HEK293 (cell line): ENCODE measurements at regions not wholly inside any gene's neighbourhood (a gene's known extent, or its start where the extent isn't known, plus 50 kb on each side); places are given as distances from the start of the nearest gene placed in this dataset.

ENCODE experiments used
- CTCF ChIA-PET: fragments of 350-600 bp; formaldehyde crosslinking; extraction: SDS; loops from one replicate; lab custom pipeline; 2021; ENCODE audit warnings: antibody characterized with exemption; lab: Yijun Ruan, JAX
- POLR2A ChIA-PET: fragments of 300-600 bp; formaldehyde crosslinking; extraction: SDS; loops from one replicate; lab custom pipeline; 2020; ENCODE audit warnings: antibody characterized with exemption, inconsistent platforms; lab: Yijun Ruan, JAX
- H3K27ac ChIP-seq: fragments of 200-500 bp; sonication (Bioruptor generic); 2 replicates; pipeline ENCODE4 v1.5.1; 2014; ENCODE audit warnings: low read depth, low read length, control low read depth, inconsistent platforms; ENCODE audit errors: extremely low read depth
- H3K36me3 ChIP-seq, 2 experiments: fragments of 200-500 bp in 1 of 2; sonication (Bioruptor generic) in 1 of 2; 1 replicate in 1 of 2; 2 replicates in 1 of 2; pipeline ENCODE4 v1.5.1; 2014 to 2017; ENCODE audit warnings: inconsistent platforms in 2 of 2, low read length in 2 of 2; ENCODE audit not compliant: control insufficient read depth in 2 of 2, insufficient read depth in 1 of 2
- H3K4me1 ChIP-seq: fragments of 200-500 bp; sonication (Bioruptor generic); 2 replicates; pipeline ENCODE4 v1.5.1; 2014; ENCODE audit warnings: mild to moderate bottlenecking, low read length, inconsistent platforms; ENCODE audit not compliant: control insufficient read depth, insufficient read depth
- H3K4me3 ChIP-seq: 2 replicates; pipeline ENCODE4 v1.5.1; 2011; ENCODE audit warnings: low read depth, mild to moderate bottlenecking, control low read depth, low read length, moderate library complexity
- H3K9me3 ChIP-seq: fragments of 200-500 bp; sonication (Bioruptor generic); 2 replicates; pipeline ENCODE4 v1.5.1; 2014; ENCODE audit warnings: low read depth, low read length, inconsistent platforms; ENCODE audit not compliant: control insufficient read depth, insufficient read depth
- HIC1 ChIP-seq: fragments of 450-650 bp; formaldehyde crosslinking; IDR thresholded peaks from 2 replicates; pipeline ENCODE4 v1.5.1; 2016; ENCODE audit warnings: missing biosample characterization, missing genetic modification characterization
- PRDM6 ChIP-seq: fragments of 450-650 bp; formaldehyde crosslinking; IDR thresholded peaks from 2 replicates; pipeline ENCODE4 v1.5.1; 2017; ENCODE audit warnings: missing biosample characterization, missing genetic modification characterization
- ZBTB10 ChIP-seq: fragments of 450-650 bp; formaldehyde crosslinking; IDR thresholded peaks from 2 replicates; pipeline ENCODE4 v1.5.1; 2016; ENCODE audit warnings: missing biosample characterization, missing genetic modification characterization
- ZBTB21 ChIP-seq: fragments of 450-650 bp; formaldehyde crosslinking; IDR thresholded peaks from 2 replicates; pipeline ENCODE4 v1.5.1; 2017; ENCODE audit warnings: missing biosample characterization, missing genetic modification characterization
- ZBTB6 ChIP-seq: fragments of 450-650 bp; formaldehyde crosslinking; IDR thresholded peaks from 2 replicates; pipeline ENCODE4 v1.5.1; 2017; ENCODE audit warnings: missing biosample characterization, missing genetic modification characterization
- ZBTB8A ChIP-seq: fragments of 450-650 bp; formaldehyde crosslinking; IDR thresholded peaks from 2 replicates; pipeline ENCODE4 v1.5.1; 2016; ENCODE audit warnings: missing biosample characterization, missing genetic modification characterization
- ZNF132 ChIP-seq: fragments of 450-650 bp; formaldehyde crosslinking; IDR thresholded peaks from 2 replicates; pipeline ENCODE4 v1.5.1; 2017; ENCODE audit warnings: missing biosample characterization, missing genetic modification characterization, borderline replicate concordance
- ZNF133 ChIP-seq: fragments of 450-650 bp; formaldehyde crosslinking; IDR thresholded peaks from 2 replicates; pipeline ENCODE4 v1.5.1; 2016; ENCODE audit warnings: missing biosample characterization, missing genetic modification characterization
- ZNF311 ChIP-seq: fragments of 450-650 bp; formaldehyde crosslinking; IDR thresholded peaks from 2 replicates; pipeline ENCODE4 v1.5.1; 2017; ENCODE audit warnings: missing biosample characterization, missing genetic modification characterization, borderline replicate concordance
- ZNF394 ChIP-seq: fragments of 450-650 bp; formaldehyde crosslinking; IDR thresholded peaks from 2 replicates; pipeline ENCODE4 v1.5.1; 2016; ENCODE audit warnings: missing biosample characterization, missing genetic modification characterization, mild to moderate bottlenecking, moderate library complexity, borderline replicate concordance
- ZNF404 ChIP-seq: fragments of 450-650 bp; formaldehyde crosslinking; IDR thresholded peaks from 2 replicates; pipeline ENCODE4 v1.5.1; 2017; ENCODE audit warnings: missing biosample characterization, missing genetic modification characterization
- ZNF423 ChIP-seq: fragments of 450-650 bp; formaldehyde crosslinking; IDR thresholded peaks from 2 replicates; pipeline ENCODE4 v1.5.1; 2016; ENCODE audit warnings: missing biosample characterization, missing genetic modification characterization
- ZNF48 ChIP-seq: fragments of 450-650 bp; formaldehyde crosslinking; IDR thresholded peaks from 2 replicates; pipeline ENCODE4 v1.5.1; 2016; ENCODE audit warnings: missing biosample characterization, missing genetic modification characterization
- ZNF501 ChIP-seq: fragments of 450-650 bp; formaldehyde crosslinking; IDR thresholded peaks from 2 replicates; pipeline ENCODE4 v1.5.1; 2016; ENCODE audit warnings: missing biosample characterization, missing genetic modification characterization
- ZNF518A ChIP-seq: fragments of 450-650 bp; formaldehyde crosslinking; conservative IDR thresholded peaks from 2 replicates; pipeline ENCODE4 v1.5.1; 2016; ENCODE audit warnings: low read depth, missing biosample characterization, missing genetic modification characterization
- ZNF558 ChIP-seq: fragments of 450-650 bp; formaldehyde crosslinking; IDR thresholded peaks from 2 replicates; pipeline ENCODE4 v1.5.1; 2016; ENCODE audit warnings: missing biosample characterization, missing genetic modification characterization
- ZNF645 ChIP-seq: fragments of 450-650 bp; formaldehyde crosslinking; IDR thresholded peaks from 2 replicates; pipeline ENCODE4; 2016; ENCODE audit warnings: missing biosample characterization, missing genetic modification characterization
- ZNF785 ChIP-seq: fragments of 450-650 bp; formaldehyde crosslinking; IDR thresholded peaks from 2 replicates; pipeline ENCODE4 v1.5.1; 2016; ENCODE audit warnings: missing biosample characterization, missing genetic modification characterization
- ZNF830 ChIP-seq: fragments of 450-650 bp; IDR thresholded peaks from 2 replicates; pipeline ENCODE4 v1.5.0; 2018; ENCODE audit warnings: missing biosample characterization, missing genetic modification characterization, low read depth, mild to moderate bottlenecking, moderate library complexity
- TF ChIP-seq, protein P1 (sequence below): fragments of 450-650 bp; formaldehyde crosslinking; IDR thresholded peaks from 2 replicates; pipeline ENCODE4 v1.5.1; 2017; ENCODE audit warnings: missing biosample characterization, missing genetic modification characterization

DNA sequence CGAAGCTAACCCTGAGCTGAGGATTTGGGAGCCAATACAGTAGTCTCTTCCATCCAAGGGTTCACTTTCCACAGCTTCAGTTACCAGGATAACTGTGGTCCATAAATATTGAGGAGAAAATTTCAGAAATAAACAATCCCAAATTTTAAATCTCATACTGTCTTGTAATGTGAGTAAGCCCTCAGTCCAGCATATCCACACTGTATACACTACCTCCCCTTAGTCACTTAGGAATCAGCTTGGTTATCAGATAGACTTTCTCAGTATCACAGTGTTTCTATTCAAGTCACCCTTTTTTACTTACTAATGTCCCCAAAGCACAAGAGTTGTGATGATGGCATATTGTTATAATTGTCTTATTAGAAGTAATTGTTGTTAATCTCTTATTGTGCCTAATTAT, 102.3 kb upstream of the GNG12 start:
- Histone ChIP-seq H3K4me1 (no peaks in the 10 kb centered on the region), H3K4me3 (no peak overlapping the region), H3K9me3 (no peaks in the 10 kb centered on the region), H3K27ac (no peak overlapping the region), H3K36me3 (no peaks in the 10 kb centered on the region)
- TF ChIP-seq ZNF48 (tag by site-specific recombination) = no peak
- TF ChIP-seq ZBTB10 (tag by site-specific recombination) = no peak
- TF ChIP-seq ZBTB6 (tag by site-specific recombination) = no peak
- TF ChIP-seq ZNF133 = no peak
- TF ChIP-seq ZNF830 (tag by site-specific recombination) = no peak
- no peak for TF ChIP-seq ZNF501 (tag by site-specific recombination)
- TF ChIP-seq ZNF404 (tag by site-specific recombination) = no peak
- TF ChIP-seq PRDM6 (tag by site-specific recombination) = no peak
- no peak for TF ChIP-seq HIC1
- no peak for TF ChIP-seq ZNF311 (tag by site-specific recombination)
- TF ChIP-seq ZNF132 (tag by site-specific recombination) = no peak
- no peak for TF ChIP-seq ZNF558 (tag by site-specific recombination)
- no peak for TF ChIP-seq ZBTB21
- TF ChIP-seq ZNF423 (tag by site-specific recombination) = no peak
- TF ChIP-seq ZNF785 (tag by site-specific recombination) = no peak
- TF ChIP-seq ZNF394 (tag by site-specific recombination) = no peak
- no peak for TF ChIP-seq ZBTB8A
- ChIA-PET POLR2A (no interaction called here), CTCF (interaction anchor here (2.1 kb wide), 1 partner anchor 13 kb away, joined by 9 read pairs; no protein-coding TSS in a partner anchor)

- Histone ChIP-seq H3K27ac (no peak overlapping the region), H3K36me3 (no peaks in the 10 kb centered on the region), H3K4me1 (no peaks in the 10 kb centered on the region), H3K9me3 (no peaks in the 10 kb centered on the region), H3K4me3 (no peak overlapping the region)
- POLR2A ChIA-PET = no interaction called here
- CTCF ChIA-PET = no interaction called here
- TF ChIP-seq ZNF645 (no peak), ZBTB21 (no peak), ZNF518A (tag by site-specific recombination) (no peak)
- TF ChIP-seq, protein P1, sequence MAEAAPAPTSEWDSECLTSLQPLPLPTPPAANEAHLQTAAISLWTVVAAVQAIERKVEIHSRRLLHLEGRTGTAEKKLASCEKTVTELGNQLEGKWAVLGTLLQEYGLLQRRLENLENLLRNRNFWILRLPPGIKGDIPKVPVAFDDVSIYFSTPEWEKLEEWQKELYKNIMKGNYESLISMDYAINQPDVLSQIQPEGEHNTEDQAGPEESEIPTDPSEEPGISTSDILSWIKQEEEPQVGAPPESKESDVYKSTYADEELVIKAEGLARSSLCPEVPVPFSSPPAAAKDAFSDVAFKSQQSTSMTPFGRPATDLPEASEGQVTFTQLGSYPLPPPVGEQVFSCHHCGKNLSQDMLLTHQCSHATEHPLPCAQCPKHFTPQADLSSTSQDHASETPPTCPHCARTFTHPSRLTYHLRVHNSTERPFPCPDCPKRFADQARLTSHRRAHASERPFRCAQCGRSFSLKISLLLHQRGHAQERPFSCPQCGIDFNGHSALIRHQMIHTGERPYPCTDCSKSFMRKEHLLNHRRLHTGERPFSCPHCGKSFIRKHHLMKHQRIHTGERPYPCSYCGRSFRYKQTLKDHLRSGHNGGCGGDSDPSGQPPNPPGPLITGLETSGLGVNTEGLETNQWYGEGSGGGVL = no peak
Observed at GRCh38 chr1:67931198-67931597, 97.9 kb upstream of the GNG12 start.
